ENCODE measurements at regions not wholly inside any gene's neighbourhood (a gene's known extent, or its start where the extent isn't known, plus 50 kb on each side); places are given as distances from the start of the nearest gene placed in this dataset.

DNA sequence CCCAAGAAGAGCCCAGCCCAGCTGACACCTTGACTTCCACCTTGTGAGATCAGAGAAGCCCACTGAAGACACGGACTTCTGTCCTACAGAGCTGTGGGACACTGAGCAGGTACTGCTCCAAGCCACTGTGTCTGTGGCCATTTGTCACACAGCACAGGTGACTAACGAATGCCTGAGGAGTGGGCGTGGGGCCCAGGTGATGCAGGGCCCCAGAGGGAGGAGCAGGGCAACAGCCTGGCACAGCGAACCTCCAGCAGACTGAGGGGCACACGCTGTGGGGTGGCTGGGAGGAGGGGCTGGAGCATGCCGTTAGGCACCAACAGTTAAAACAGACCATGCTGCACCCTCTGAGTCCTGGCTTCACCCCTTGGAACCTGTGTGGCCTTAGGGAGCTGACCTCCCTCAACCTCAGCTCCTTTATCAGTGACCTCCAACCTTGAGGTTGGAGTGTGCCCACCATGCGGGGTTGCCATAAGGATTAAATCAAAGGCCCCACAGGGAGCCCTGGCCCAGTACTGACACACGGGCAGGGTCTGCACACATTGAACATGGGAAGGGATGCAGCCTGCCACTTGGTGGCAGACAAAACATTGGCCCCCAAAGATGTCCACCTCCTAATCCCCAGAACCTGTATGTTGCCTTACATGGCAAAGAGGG is 119.9 kb upstream of the CST7 start:
- TF ChIP-seq, protein P1, sequence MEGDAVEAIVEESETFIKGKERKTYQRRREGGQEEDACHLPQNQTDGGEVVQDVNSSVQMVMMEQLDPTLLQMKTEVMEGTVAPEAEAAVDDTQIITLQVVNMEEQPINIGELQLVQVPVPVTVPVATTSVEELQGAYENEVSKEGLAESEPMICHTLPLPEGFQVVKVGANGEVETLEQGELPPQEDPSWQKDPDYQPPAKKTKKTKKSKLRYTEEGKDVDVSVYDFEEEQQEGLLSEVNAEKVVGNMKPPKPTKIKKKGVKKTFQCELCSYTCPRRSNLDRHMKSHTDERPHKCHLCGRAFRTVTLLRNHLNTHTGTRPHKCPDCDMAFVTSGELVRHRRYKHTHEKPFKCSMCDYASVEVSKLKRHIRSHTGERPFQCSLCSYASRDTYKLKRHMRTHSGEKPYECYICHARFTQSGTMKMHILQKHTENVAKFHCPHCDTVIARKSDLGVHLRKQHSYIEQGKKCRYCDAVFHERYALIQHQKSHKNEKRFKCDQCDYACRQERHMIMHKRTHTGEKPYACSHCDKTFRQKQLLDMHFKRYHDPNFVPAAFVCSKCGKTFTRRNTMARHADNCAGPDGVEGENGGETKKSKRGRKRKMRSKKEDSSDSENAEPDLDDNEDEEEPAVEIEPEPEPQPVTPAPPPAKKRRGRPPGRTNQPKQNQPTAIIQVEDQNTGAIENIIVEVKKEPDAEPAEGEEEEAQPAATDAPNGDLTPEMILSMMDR (IDR thresholded peaks at IDR 0.05), result no peak
- TF ChIP-seq POLR2A (IDR thresholded peaks at IDR 0.05), result no peak

Data from esophagus squamous epithelium (tissue), 4 donors.